Islet precursor cell (in vitro differentiated cells): ENCODE measurements at regions not wholly inside any gene's neighbourhood (a gene's known extent, or its start where the extent isn't known, plus 50 kb on each side); places are given as distances from the start of the nearest gene placed in this dataset.

ENCODE experiments used
- DNase-seq: peaks from one replicate; pipeline ENCODE4 v3.0.0-alpha.2; 2018

GRCh38 chr1:4395676-4396075, 258.7 kb upstream of the AJAP1 start:
- no peak for DNase-seq

GRCh38 chr1:4396551-4396950, 257.9 kb upstream of the AJAP1 start:
- DNase-seq = no peak

GRCh38 chr1:4397196-4397595, 257.2 kb upstream of the AJAP1 start:
- DNase-seq = no peak

GRCh38 chr1:4402032-4402431, 252.4 kb upstream of the AJAP1 start:
- DNase-seq = no peak

- peak; percentile 36 for DNase-seq
Measured at GRCh38 chr1:4404854-4405590, 249.4 kb upstream of the AJAP1 start.

- no peak for DNase-seq
Measured at GRCh38 chr1:4407851-4408250, 246.6 kb upstream of the AJAP1 start.

GRCh38 chr1:4408380-4408779, 246.0 kb upstream of the AJAP1 start:
- DNase-seq = no peak

GRCh38 chr1:4411862-4412261, 242.5 kb upstream of the AJAP1 start:
- no peak for DNase-seq

GRCh38 chr1:4415476-4415875, 238.9 kb upstream of the AJAP1 start:
- no peak for DNase-seq

GRCh38 chr1:4416189-4416588, 238.2 kb upstream of the AJAP1 start:
- no peak for DNase-seq

GRCh38 chr1:4418021-4418420, 236.4 kb upstream of the AJAP1 start:
- DNase-seq = no peak

GRCh38 chr1:4421986-4422385, 232.4 kb upstream of the AJAP1 start:
- no peak for DNase-seq

- peak; percentile 62 for DNase-seq
Measured at GRCh38 chr1:4422504-4423289, 231.7 kb upstream of the AJAP1 start.

- no peak for DNase-seq
Measured at GRCh38 chr1:4424254-4424653, 230.2 kb upstream of the AJAP1 start.

- no peak for DNase-seq
Measured at GRCh38 chr1:4424766-4425165, 229.6 kb upstream of the AJAP1 start.

- DNase-seq = peak; percentile 75
Measured at GRCh38 chr1:4425892-4426291, 228.5 kb upstream of the AJAP1 start.

GRCh38 chr1:4428711-4429110, 225.7 kb upstream of the AJAP1 start:
- no peak for DNase-seq

- no peak for DNase-seq
Measured at GRCh38 chr1:4430406-4431365, 223.7 kb upstream of the AJAP1 start.

GRCh38 chr1:4431491-4431890, 222.9 kb upstream of the AJAP1 start:
- DNase-seq = no peak

GRCh38 chr1:4433075-4433474, 221.3 kb upstream of the AJAP1 start:
- DNase-seq = no peak

- DNase-seq = no peak
Measured at GRCh38 chr1:4444086-4444485, 210.3 kb upstream of the AJAP1 start.

- peak; percentile 74 for DNase-seq
Measured at GRCh38 chr1:4447778-4448420, 206.5 kb upstream of the AJAP1 start.

- DNase-seq = no peak
Measured at GRCh38 chr1:4449972-4450371, 204.4 kb upstream of the AJAP1 start.
